ENCODE measurements at regions not wholly inside any gene's neighbourhood (a gene's known extent, or its start where the extent isn't known, plus 50 kb on each side); places are given as distances from the start of the nearest gene placed in this dataset.

DNA sequence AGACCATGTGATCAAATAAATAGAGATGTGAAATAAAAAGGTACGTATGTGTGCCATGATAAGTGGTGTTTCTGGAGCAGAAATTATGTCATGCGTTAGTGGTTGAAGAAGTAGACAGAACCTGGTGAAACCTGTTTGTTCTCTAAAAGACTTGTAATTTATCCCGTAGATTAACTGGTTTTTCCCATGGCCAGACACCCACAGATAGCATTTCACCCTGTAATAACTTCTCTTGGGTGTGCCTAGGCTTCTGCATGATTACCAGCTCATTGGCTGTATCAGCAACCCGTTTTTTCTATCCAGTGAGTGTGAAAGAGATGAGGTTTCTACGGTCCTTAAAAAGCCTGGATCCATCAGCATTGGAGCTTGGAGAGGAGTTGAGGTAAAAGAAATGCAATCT is 471.3 kb downstream of the NPIPA7 start:
- Histone ChIP-seq H3K9me3 (ENCODE audit: low read length) (no peaks in the 10 kb centered on the region), H3K9ac (ENCODE audit: low read length) (no peak overlapping the region), H3K36me3 (ENCODE audit: insufficient read depth, low read length) (no peaks in the 10 kb centered on the region), H4K20me1 (ENCODE audit: insufficient read depth, low read depth, low read length) (no peaks in the 10 kb centered on the region), H3K4me1 (ENCODE audit: low read length) (no peaks in the 10 kb centered on the region), H3K4me2 (ENCODE audit: low read depth, low read length, poor library complexity, severe bottlenecking) (no peak overlapping the region), H3K9me2 (replicated peaks; ENCODE audit: insufficient read depth, low read length) (no peaks in the 10 kb centered on the region), H3K4me3 (ENCODE audit: low read length) (no peak overlapping the region), H3K27ac (ENCODE audit: low read length) (no peak overlapping the region), H3K79me2 (ENCODE audit: low read length) (no peaks in the 10 kb centered on the region), H3K27me3 (ENCODE audit: low read length) (no peaks in the 10 kb centered on the region), H2AFZ (ENCODE audit: low read length) (no peak overlapping the region)
- no peak for DNase-seq

GRCh38 chr16:16857012-16857411 is 478.1 kb downstream of the NPIPA7 start:
- no peaks in the 10 kb centered on the region for H3K36me3 ChIP-seq (ENCODE audit: insufficient read depth, low read length)
- H4K20me1 ChIP-seq (ENCODE audit: insufficient read depth, low read depth, low read length): no peaks in the 10 kb centered on the region
- H3K9ac ChIP-seq (ENCODE audit: low read length): no peak overlapping the region
- H3K9me3 ChIP-seq (ENCODE audit: low read length): no peaks in the 10 kb centered on the region
- no peaks in the 10 kb centered on the region for H3K27me3 ChIP-seq (ENCODE audit: low read length)
- H3K4me2 ChIP-seq (ENCODE audit: low read depth, low read length, poor library complexity, severe bottlenecking): no peak overlapping the region
- no peaks in the 10 kb centered on the region for H3K4me1 ChIP-seq (ENCODE audit: low read length)
- no peak overlapping the region for H3K27ac ChIP-seq (ENCODE audit: low read length)
- H3K4me3 ChIP-seq (ENCODE audit: low read length): no peak overlapping the region
- no peaks in the 10 kb centered on the region for H3K9me2 ChIP-seq (replicated peaks; ENCODE audit: insufficient read depth, low read length)
- no peak for DNase-seq
- H2AFZ ChIP-seq (ENCODE audit: low read length): no peak overlapping the region
- no peaks in the 10 kb centered on the region for H3K79me2 ChIP-seq (ENCODE audit: low read length)

- Histone ChIP-seq H3K9me2 (replicated peaks; ENCODE audit: insufficient read depth, low read length) (no peaks in the 10 kb centered on the region), H3K36me3 (ENCODE audit: insufficient read depth, low read length) (no peaks in the 10 kb centered on the region), H3K27me3 (ENCODE audit: low read length) (no peaks in the 10 kb centered on the region), H3K9ac (ENCODE audit: low read length) (no peak overlapping the region), H2AFZ (ENCODE audit: low read length) (no peak overlapping the region), H3K27ac (ENCODE audit: low read length) (no peak overlapping the region), H4K20me1 (ENCODE audit: insufficient read depth, low read depth, low read length) (no peaks in the 10 kb centered on the region), H3K79me2 (ENCODE audit: low read length) (no peaks in the 10 kb centered on the region), H3K9me3 (ENCODE audit: low read length) (no peaks in the 10 kb centered on the region), H3K4me1 (ENCODE audit: low read length) (no peaks in the 10 kb centered on the region), H3K4me3 (ENCODE audit: low read length) (no peak overlapping the region), H3K4me2 (ENCODE audit: low read depth, low read length, poor library complexity, severe bottlenecking) (no peak overlapping the region)
- no peak for DNase-seq
Observed at GRCh38 chr16:16857603-16858283, 478.8 kb downstream of the NPIPA7 start.

DNA sequence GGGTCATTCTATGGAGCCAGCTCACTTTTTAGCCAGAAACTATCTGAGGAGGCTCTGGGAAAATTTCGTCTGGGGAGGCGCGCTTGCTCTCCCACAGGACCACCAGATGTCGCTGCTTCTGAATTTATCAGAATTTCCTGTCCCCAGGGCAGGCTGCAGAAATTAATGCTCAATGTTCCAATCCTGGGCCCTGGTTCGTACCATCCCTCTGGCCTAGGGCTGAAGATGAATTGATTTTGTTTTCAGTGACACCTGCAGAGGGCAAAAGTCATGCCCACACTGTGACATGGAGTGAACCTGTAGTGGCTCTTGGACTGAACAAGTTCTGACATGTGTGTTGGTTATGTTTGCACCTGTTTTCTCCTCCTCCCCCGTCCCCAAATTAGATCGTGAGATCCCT is 482.6 kb downstream of the NPIPA7 start:
- Histone ChIP-seq H3K36me3 (ENCODE audit: insufficient read depth, low read length) (no peaks in the 10 kb centered on the region), H3K4me2 (ENCODE audit: low read depth, low read length, poor library complexity, severe bottlenecking) (no peak overlapping the region), H3K27me3 (ENCODE audit: low read length) (no peaks in the 10 kb centered on the region), H3K79me2 (ENCODE audit: low read length) (no peaks in the 10 kb centered on the region), H3K4me3 (ENCODE audit: low read length) (no peak overlapping the region), H4K20me1 (ENCODE audit: insufficient read depth, low read depth, low read length) (no peaks in the 10 kb centered on the region), H3K9ac (ENCODE audit: low read length) (no peak overlapping the region), H3K4me1 (ENCODE audit: low read length) (no peaks in the 10 kb centered on the region), H3K9me3 (ENCODE audit: low read length) (no peaks in the 10 kb centered on the region), H3K9me2 (replicated peaks; ENCODE audit: insufficient read depth, low read length) (no peaks in the 10 kb centered on the region), H3K27ac (ENCODE audit: low read length) (no peak overlapping the region), H2AFZ (ENCODE audit: low read length) (no peak overlapping the region)
- DNase-seq: peak; percentile 77

DNA sequence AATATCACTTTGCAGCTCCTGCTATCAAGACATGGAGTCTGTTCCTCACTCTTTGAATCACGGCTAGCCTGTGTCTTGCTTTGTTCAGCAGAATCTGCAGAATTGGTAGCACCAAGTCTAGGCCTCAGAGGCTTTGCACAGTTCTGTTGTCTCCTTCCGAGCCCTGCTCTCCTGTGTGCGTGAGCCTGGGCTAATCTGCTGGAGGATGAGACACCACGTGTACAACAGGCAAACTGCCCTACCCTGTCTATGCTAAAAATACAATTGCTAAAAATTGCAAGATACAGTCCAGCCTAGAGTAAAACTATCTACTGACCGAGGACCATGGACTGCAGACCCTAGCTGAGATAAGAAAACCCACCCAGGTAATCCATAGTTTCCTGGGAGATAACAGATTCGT is 484.7 kb downstream of the NPIPA7 start:
- no peaks in the 10 kb centered on the region for H3K27me3 ChIP-seq (ENCODE audit: low read length)
- H3K9me3 ChIP-seq (ENCODE audit: low read length): no peaks in the 10 kb centered on the region
- H2AFZ ChIP-seq (ENCODE audit: low read length): no peak overlapping the region
- no peak overlapping the region for H3K27ac ChIP-seq (ENCODE audit: low read length)
- no peaks in the 10 kb centered on the region for H3K79me2 ChIP-seq (ENCODE audit: low read length)
- H4K20me1 ChIP-seq (ENCODE audit: insufficient read depth, low read depth, low read length): no peaks in the 10 kb centered on the region
- H3K4me2 ChIP-seq (ENCODE audit: low read depth, low read length, poor library complexity, severe bottlenecking): no peak overlapping the region
- no peak for DNase-seq
- H3K4me3 ChIP-seq (ENCODE audit: low read length): no peak overlapping the region
- no peaks in the 10 kb centered on the region for H3K9me2 ChIP-seq (replicated peaks; ENCODE audit: insufficient read depth, low read length)
- H3K4me1 ChIP-seq (ENCODE audit: low read length): no peaks in the 10 kb centered on the region
- no peaks in the 10 kb centered on the region for H3K36me3 ChIP-seq (ENCODE audit: insufficient read depth, low read length)
- H3K9ac ChIP-seq (ENCODE audit: low read length): no peak overlapping the region

GRCh38 chr16:16864536-16864935 is 485.6 kb downstream of the NPIPA7 start:
- DNase-seq: no peak
- no peaks in the 10 kb centered on the region for H3K4me1 ChIP-seq (ENCODE audit: low read length)
- no peak overlapping the region for H3K4me2 ChIP-seq (ENCODE audit: low read depth, low read length, poor library complexity, severe bottlenecking)
- H3K79me2 ChIP-seq (ENCODE audit: low read length): no peaks in the 10 kb centered on the region
- H3K27me3 ChIP-seq (ENCODE audit: low read length): no peaks in the 10 kb centered on the region
- H3K4me3 ChIP-seq (ENCODE audit: low read length): no peak overlapping the region
- no peaks in the 10 kb centered on the region for H3K9me3 ChIP-seq (ENCODE audit: low read length)
- H4K20me1 ChIP-seq (ENCODE audit: insufficient read depth, low read depth, low read length): no peaks in the 10 kb centered on the region
- no peak overlapping the region for H3K9ac ChIP-seq (ENCODE audit: low read length)
- no peaks in the 10 kb centered on the region for H3K9me2 ChIP-seq (replicated peaks; ENCODE audit: insufficient read depth, low read length)
- H3K27ac ChIP-seq (ENCODE audit: low read length): no peak overlapping the region
- no peak overlapping the region for H2AFZ ChIP-seq (ENCODE audit: low read length)
- no peaks in the 10 kb centered on the region for H3K36me3 ChIP-seq (ENCODE audit: insufficient read depth, low read length)

DNA sequence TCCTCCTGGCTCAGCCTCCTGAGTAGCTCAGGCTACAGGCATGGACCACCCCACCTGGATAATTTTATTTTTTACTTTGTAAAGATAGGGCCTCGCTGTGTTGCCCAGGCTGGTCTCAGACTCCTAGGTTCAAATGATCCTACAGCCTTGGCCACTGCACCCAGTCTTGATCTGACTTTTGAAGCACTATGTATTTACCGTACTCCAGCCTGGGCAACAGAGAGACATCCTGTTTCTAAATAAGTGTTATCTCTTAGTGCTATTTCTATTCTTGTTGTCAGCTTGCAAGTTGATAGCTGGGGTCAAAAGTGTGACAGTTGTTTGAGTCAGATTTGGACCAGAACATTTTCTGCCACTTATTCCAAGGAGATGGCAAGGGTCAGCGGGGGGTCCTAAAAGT is 486.4 kb downstream of the NPIPA7 start:
- H3K9me3 ChIP-seq (ENCODE audit: low read length): no peaks in the 10 kb centered on the region
- H4K20me1 ChIP-seq (ENCODE audit: insufficient read depth, low read depth, low read length): no peaks in the 10 kb centered on the region
- no peak overlapping the region for H3K9ac ChIP-seq (ENCODE audit: low read length)
- H3K27me3 ChIP-seq (ENCODE audit: low read length): no peaks in the 10 kb centered on the region
- H3K36me3 ChIP-seq (ENCODE audit: insufficient read depth, low read length): no peaks in the 10 kb centered on the region
- DNase-seq: no peak
- H3K4me2 ChIP-seq (ENCODE audit: low read depth, low read length, poor library complexity, severe bottlenecking): no peak overlapping the region
- H3K27ac ChIP-seq (ENCODE audit: low read length): no peak overlapping the region
- no peak overlapping the region for H2AFZ ChIP-seq (ENCODE audit: low read length)
- no peak overlapping the region for H3K4me3 ChIP-seq (ENCODE audit: low read length)
- no peaks in the 10 kb centered on the region for H3K79me2 ChIP-seq (ENCODE audit: low read length)
- no peaks in the 10 kb centered on the region for H3K9me2 ChIP-seq (replicated peaks; ENCODE audit: insufficient read depth, low read length)
- H3K4me1 ChIP-seq (ENCODE audit: low read length): no peaks in the 10 kb centered on the region

DNA sequence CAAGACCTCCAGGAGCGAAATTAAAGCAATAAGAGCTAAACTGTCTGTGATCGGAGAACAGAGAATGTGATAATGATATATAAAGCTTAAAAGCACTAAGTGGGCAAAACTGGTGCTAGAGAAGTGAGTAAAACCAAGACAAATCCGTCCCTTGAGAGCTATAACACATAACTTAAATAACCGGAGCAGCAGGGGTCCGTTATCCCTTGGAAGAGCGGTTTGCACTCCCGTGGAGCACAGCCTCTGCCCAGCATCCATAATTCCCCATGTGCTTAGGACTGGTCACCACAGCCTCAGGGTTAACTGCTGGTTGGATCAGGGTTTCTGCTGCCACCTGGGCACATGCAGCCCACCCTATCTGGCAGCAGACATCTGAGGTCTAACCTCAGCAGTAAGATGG is 489.0 kb downstream of the NPIPA7 start:
- Histone ChIP-seq H3K27ac (ENCODE audit: low read length) (no peak overlapping the region), H3K79me2 (ENCODE audit: low read length) (no peaks in the 10 kb centered on the region), H3K4me1 (ENCODE audit: low read length) (no peaks in the 10 kb centered on the region), H3K4me3 (ENCODE audit: low read length) (no peak overlapping the region), H2AFZ (ENCODE audit: low read length) (no peak overlapping the region), H3K9ac (ENCODE audit: low read length) (no peak overlapping the region), H3K36me3 (ENCODE audit: insufficient read depth, low read length) (no peaks in the 10 kb centered on the region), H3K27me3 (ENCODE audit: low read length) (no peaks in the 10 kb centered on the region), H4K20me1 (ENCODE audit: insufficient read depth, low read depth, low read length) (no peaks in the 10 kb centered on the region), H3K9me3 (ENCODE audit: low read length) (no peaks in the 10 kb centered on the region), H3K4me2 (ENCODE audit: low read depth, low read length, poor library complexity, severe bottlenecking) (no peak overlapping the region), H3K9me2 (replicated peaks; ENCODE audit: insufficient read depth, low read length) (no peaks in the 10 kb centered on the region)
- DNase-seq: no peak

GRCh38 chr16:16868727-16869126 is 489.8 kb downstream of the NPIPA7 start:
- no peaks in the 10 kb centered on the region for H3K79me2 ChIP-seq (ENCODE audit: low read length)
- no peak overlapping the region for H3K4me2 ChIP-seq (ENCODE audit: low read depth, low read length, poor library complexity, severe bottlenecking)
- no peak overlapping the region for H3K4me3 ChIP-seq (ENCODE audit: low read length)
- no peaks in the 10 kb centered on the region for H4K20me1 ChIP-seq (ENCODE audit: insufficient read depth, low read depth, low read length)
- no peak overlapping the region for H3K9ac ChIP-seq (ENCODE audit: low read length)
- H3K27ac ChIP-seq (ENCODE audit: low read length): no peak overlapping the region
- no peaks in the 10 kb centered on the region for H3K36me3 ChIP-seq (ENCODE audit: insufficient read depth, low read length)
- H3K27me3 ChIP-seq (ENCODE audit: low read length): no peaks in the 10 kb centered on the region
- no peaks in the 10 kb centered on the region for H3K4me1 ChIP-seq (ENCODE audit: low read length)
- DNase-seq: no peak
- H2AFZ ChIP-seq (ENCODE audit: low read length): no peak overlapping the region
- no peaks in the 10 kb centered on the region for H3K9me3 ChIP-seq (ENCODE audit: low read length)
- no peaks in the 10 kb centered on the region for H3K9me2 ChIP-seq (replicated peaks; ENCODE audit: insufficient read depth, low read length)

Data from Karpas-422 (cell line).